PFSK-1 (cell line): ENCODE measurements at regions not wholly inside any gene's neighbourhood (a gene's known extent, or its start where the extent isn't known, plus 50 kb on each side); places are given as distances from the start of the nearest gene placed in this dataset.

Source experiments
- FOXP2 ChIP-seq: optimal IDR thresholded peaks from 2 replicates; pipeline ENCODE3; 2011; ENCODE audit warnings: borderline replicate concordance, control low read depth, inconsistent platforms; ENCODE audit not compliant: insufficient read depth; ENCODE audit errors: extremely low read length, extremely low read depth
- POLR2AphosphoS5 ChIP-seq: IDR thresholded peaks from 2 replicates; pipeline ENCODE4 v1.6.1; 2012; ENCODE audit warnings: low read depth, mild to moderate bottlenecking, control low read depth, low read length, moderate library complexity
- REST ChIP-seq, 2 experiments: IDR thresholded peaks; 2 replicates each; pipeline versions ENCODE4 v1.6.1 to v1.8.0; 2011 to 2012; ENCODE audit warnings: low read depth in 2 of 2, low read length in 2 of 2, control low read depth in 1 of 2, inconsistent platforms in 1 of 2, mild to moderate bottlenecking in 1 of 2, moderate library complexity in 1 of 2; ENCODE audit not compliant: insufficient read depth in 1 of 2
- SIN3A ChIP-seq: IDR thresholded peaks from 2 replicates; pipeline ENCODE4 v1.6.1; 2012; ENCODE audit warnings: mild to moderate bottlenecking, low read length, moderate library complexity, borderline replicate concordance; ENCODE audit not compliant: insufficient read depth
- TAF1 ChIP-seq: IDR thresholded peaks from 2 replicates; pipeline ENCODE4 v1.6.1; 2012; ENCODE audit warnings: low read length, control low read depth, borderline replicate concordance; ENCODE audit not compliant: insufficient read depth

DNA sequence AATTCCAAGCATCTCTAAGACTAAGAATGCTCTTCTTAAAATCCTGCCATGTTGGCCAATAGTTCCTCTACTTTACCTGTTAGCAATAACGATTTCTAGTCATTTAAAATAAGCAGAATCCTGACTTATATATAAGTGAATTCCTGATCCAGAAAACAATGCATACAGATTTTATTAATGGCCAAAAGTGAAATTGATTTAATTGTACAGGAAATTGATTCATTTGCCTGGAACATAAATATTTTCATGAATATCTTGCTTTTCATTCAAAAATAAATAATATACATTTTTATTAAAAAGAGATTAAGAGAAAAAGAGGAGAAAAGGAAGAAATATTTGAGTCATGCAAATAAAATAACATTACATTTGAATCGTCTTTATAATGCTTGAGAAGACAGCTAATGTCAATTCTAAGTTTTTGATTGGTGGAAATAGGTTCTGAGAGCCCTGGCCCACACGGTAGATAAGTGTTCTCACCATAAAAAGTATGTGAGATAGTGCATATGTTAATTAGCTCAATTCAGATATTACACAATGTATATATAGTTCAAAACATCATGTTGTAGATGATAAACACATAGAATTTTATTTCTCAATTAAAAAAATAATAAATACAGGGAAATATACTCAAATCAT is 323.2 kb upstream of the MIR17HG start:
- TF ChIP-seq SIN3A (no peak), TAF1 (no peak), POLR2AphosphoS5 (no peak), FOXP2 (no peak)

GRCh38 chr13:91025442-91025841 is 322.0 kb upstream of the MIR17HG start:
- TF ChIP-seq REST (IDR thresholded peaks at IDR 0.05; ENCODE audit: insufficient read depth in 1 of 2, low read depth in 2 of 2, low read length in 2 of 2) (no peak), POLR2AphosphoS5 (no peak), FOXP2 (no peak), TAF1 (no peak), SIN3A (no peak)

GRCh38 chr13:91031508-91031907 is 316.0 kb upstream of the MIR17HG start:
- TF ChIP-seq SIN3A (no peak), FOXP2 (no peak), POLR2AphosphoS5 (no peak), TAF1 (no peak), REST (IDR thresholded peaks at IDR 0.05; ENCODE audit: insufficient read depth in 1 of 2, low read depth in 2 of 2, low read length in 2 of 2) (no peak)

DNA sequence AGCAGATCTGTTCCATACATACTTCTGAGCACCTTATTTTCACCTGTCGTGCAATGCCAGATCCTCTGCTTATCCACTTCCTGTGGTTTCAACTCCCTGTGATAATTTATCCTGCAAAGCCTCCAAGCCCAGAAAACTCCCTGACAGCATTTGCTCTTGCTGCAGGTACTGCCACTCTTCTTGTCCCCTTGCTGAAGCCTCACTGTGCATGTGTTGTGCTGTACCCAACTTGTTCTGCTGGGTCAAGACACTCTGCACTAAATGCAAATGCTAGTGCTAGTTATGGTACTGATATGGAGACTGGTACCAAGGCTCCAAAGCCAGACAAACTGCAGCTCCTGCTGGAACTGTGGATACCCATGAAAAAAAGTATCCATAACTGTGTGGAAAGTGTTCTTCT is 315.4 kb upstream of the MIR17HG start:
- TF ChIP-seq SIN3A (no peak), FOXP2 (no peak), REST (IDR thresholded peaks at IDR 0.05; ENCODE audit: insufficient read depth in 1 of 2, low read depth in 2 of 2, low read length in 2 of 2) (no peak), POLR2AphosphoS5 (no peak), TAF1 (no peak)

- TF ChIP-seq SIN3A (no peak), TAF1 (no peak)
Measured at GRCh38 chr13:91036886-91037285, 310.6 kb upstream of the MIR17HG start.

DNA sequence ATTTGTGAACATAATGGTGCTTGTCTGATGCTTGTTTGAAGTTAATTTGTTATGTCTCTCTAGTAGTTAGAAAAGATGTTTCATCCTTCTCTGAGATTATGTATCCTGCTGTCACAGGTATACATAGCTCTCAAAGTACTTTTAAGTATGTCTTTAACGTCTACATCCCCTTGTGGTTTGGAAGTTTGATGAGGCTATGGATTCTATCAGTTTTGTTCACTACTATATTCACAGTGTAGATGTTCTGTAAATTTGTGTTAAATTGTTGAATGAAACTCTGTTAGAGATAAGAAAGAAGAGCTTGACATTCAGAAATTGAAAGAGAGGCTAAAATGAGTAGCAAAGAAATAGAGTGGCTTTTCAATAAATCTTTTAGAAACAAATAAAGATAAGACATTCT is 304.6 kb upstream of the MIR17HG start:
- TF ChIP-seq SIN3A: no peak
- no peak for TF ChIP-seq TAF1
- no peak for TF ChIP-seq POLR2AphosphoS5
- TF ChIP-seq REST (IDR thresholded peaks at IDR 0.05; ENCODE audit: insufficient read depth in 1 of 2, low read depth in 2 of 2, low read length in 2 of 2): no peak
- no peak for TF ChIP-seq FOXP2
